Hippocampal formation (tissue), 2 donors: ENCODE measurements at regions not wholly inside any gene's neighbourhood (a gene's known extent, or its start where the extent isn't known, plus 50 kb on each side); places are given as distances from the start of the nearest gene placed in this dataset.
A peak's percentile ranks its signal among the peaks of the same experiment; 100 is the strongest.

Experiments
- DNase-seq, 2 donors: peaks; one replicate each; lab custom pipeline; 2025; lab: John Stamatoyannopoulos, UW

GRCh38 chr9:79952401-79952800, 380.6 kb downstream of the TLE4 start:
- no peak for DNase-seq

GRCh38 chr9:79946712-79947111, 374.9 kb downstream of the TLE4 start:
- no peak for DNase-seq

GRCh38 chr9:79945495-79945894, 373.7 kb downstream of the TLE4 start:
- no peak for DNase-seq

- peak in 1 of 2 donors; percentile 2 for DNase-seq
Observed at GRCh38 chr9:79945016-79945415, 373.3 kb downstream of the TLE4 start.

GRCh38 chr9:79940919-79941318, 369.2 kb downstream of the TLE4 start:
- DNase-seq: no peak

GRCh38 chr9:79939819-79940218, 368.1 kb downstream of the TLE4 start:
- peak in 1 of 2 donors; percentile 19 for DNase-seq

GRCh38 chr9:79936336-79936735, 364.6 kb downstream of the TLE4 start:
- no peak for DNase-seq

GRCh38 chr9:79929285-79929684, 357.5 kb downstream of the TLE4 start:
- DNase-seq: no peak

GRCh38 chr9:79928661-79929223, 357.0 kb downstream of the TLE4 start:
- DNase-seq: no peak

GRCh38 chr9:79925326-79925725, 353.6 kb downstream of the TLE4 start:
- no peak for DNase-seq

GRCh38 chr9:79924836-79925235, 353.1 kb downstream of the TLE4 start:
- DNase-seq: no peak

GRCh38 chr9:79917421-79917820, 345.7 kb downstream of the TLE4 start:
- no peak for DNase-seq

GRCh38 chr9:79913867-79914266, 342.1 kb downstream of the TLE4 start:
- no peak for DNase-seq

GRCh38 chr9:79912318-79913070, 340.7 kb downstream of the TLE4 start:
- no peak for DNase-seq

GRCh38 chr9:79911724-79912123, 340.0 kb downstream of the TLE4 start:
- no peak for DNase-seq

GRCh38 chr9:79902825-79903600, 331.2 kb downstream of the TLE4 start:
- no peak for DNase-seq

GRCh38 chr9:79900754-79901153, 329.0 kb downstream of the TLE4 start:
- no peak for DNase-seq

- no peak for DNase-seq
Observed at GRCh38 chr9:79896390-79896980, 324.7 kb downstream of the TLE4 start.

- DNase-seq: no peak
Observed at GRCh38 chr9:79895232-79895631, 323.5 kb downstream of the TLE4 start.

GRCh38 chr9:79889369-79889768, 317.6 kb downstream of the TLE4 start:
- no peak for DNase-seq

GRCh38 chr9:79885093-79885857, 313.5 kb downstream of the TLE4 start:
- DNase-seq: no peak

GRCh38 chr9:79884546-79884945, 312.8 kb downstream of the TLE4 start:
- no peak for DNase-seq
